ENCODE measurements at regions not wholly inside any gene's neighbourhood (a gene's known extent, or its start where the extent isn't known, plus 50 kb on each side); places are given as distances from the start of the nearest gene placed in this dataset.

- intact Hi-C loops (cut with micrococcal nuclease): no loop called here
- Histone ChIP-seq H3K27me3 (ENCODE audit: insufficient read depth, low read length) (no peaks in the 10 kb centered on the region), H4K20me1 (ENCODE audit: insufficient read depth) (no peaks in the 10 kb centered on the region), H3K4me1 (ENCODE audit: control insufficient read depth in 1 of 2, insufficient read depth in 2 of 2, low read length in 2 of 2) (no peaks in the 10 kb centered on the region), H3K4me2 (ENCODE audit: low read length) (no peak overlapping the region), H3K27ac (ENCODE audit: low read depth, low read length) (no peak overlapping the region), H3K9me3 (ENCODE audit: control insufficient read depth in 1 of 2, insufficient read depth in 1 of 2, low read depth in 1 of 2, low read length in 2 of 2) (peaks cover 0 to 10% of the 10 kb centered on the region in 2 experiments; a peak in 1 of 4 replicates), H3K4me3 (replicated peaks in 1 of 2; ENCODE audit: low read depth in 1 of 2, low read length in 2 of 2) (no peak overlapping the region), H3K79me2 (ENCODE audit: insufficient read depth, low read length) (no peaks in the 10 kb centered on the region), H2AFZ (ENCODE audit: low read depth, low read length, poor library complexity, severe bottlenecking) (no peak overlapping the region), H3K9me2 (ENCODE audit: insufficient read depth) (no peaks in the 10 kb centered on the region), H3K9ac (ENCODE audit: low read length) (no peak overlapping the region), H3K36me3 (ENCODE audit: control insufficient read depth in 1 of 2, insufficient read depth in 2 of 2, low read length in 2 of 2) (no peaks in the 10 kb centered on the region)
- ATAC-seq: no peak
- no peak for TF ChIP-seq EGR1 (IDR thresholded peaks at IDR 0.05; ENCODE audit: low read depth)
- no peak for TF ChIP-seq CTCF (IDR thresholded peaks at IDR 0.05 in 2 of 3, conservative IDR thresholded peaks at IDR 0.05 in 1 of 3; ENCODE audit: borderline replicate concordance in 1 of 3, insufficient read depth in 1 of 3, low read depth in 2 of 3, low read length in 2 of 3)
- TF ChIP-seq ZFX (IDR thresholded peaks at IDR 0.05): no peak
- TF ChIP-seq ATF3 (IDR thresholded peaks at IDR 0.05): no peak
- TF ChIP-seq ZBTB33 (IDR thresholded peaks at IDR 0.05; ENCODE audit: extremely low read depth, insufficient replicate concordance, low read length): no peak
- no peak for TF ChIP-seq SP1 (IDR thresholded peaks at IDR 0.05; ENCODE audit: low read depth)
- no peak for TF ChIP-seq YY1 (IDR thresholded peaks at IDR 0.05; ENCODE audit: extremely low read depth, insufficient replicate concordance, low read depth, low read length)
- TF ChIP-seq POLR2A (IDR thresholded peaks at IDR 0.05; ENCODE audit: borderline replicate concordance, extremely low read depth, insufficient read depth, insufficient read length): no peak
- no peak for TF ChIP-seq ELF1 (IDR thresholded peaks at IDR 0.05; ENCODE audit: borderline replicate concordance, low read depth)
- ChIA-PET CTCF (no interaction called here), RAD21 (ENCODE audit: low non-redundant PET in 1 of 2, low total read pairs in 2 of 2, uncharacterized antibody in 2 of 2, unreplicated experiment in 2 of 2) (no interaction called here), POLR2A (no interaction called here)
- no peak for DNase-seq (ENCODE audit: low read depth, low spot score)
- BruUV-seq (replicated peaks): no TSS peak
Observed at GRCh38 chr5:8570528-8570927, 701.6 kb downstream of the MTRR start.
